Eye (tissue), 1 donor: ENCODE measurements at regions not wholly inside any gene's neighbourhood (a gene's known extent, or its start where the extent isn't known, plus 50 kb on each side); places are given as distances from the start of the nearest gene placed in this dataset.

ENCODE experiments used
- DNase-seq: peaks from one replicate; pipeline ENCODE4 v3.0.0-alpha.2; 2015

DNA sequence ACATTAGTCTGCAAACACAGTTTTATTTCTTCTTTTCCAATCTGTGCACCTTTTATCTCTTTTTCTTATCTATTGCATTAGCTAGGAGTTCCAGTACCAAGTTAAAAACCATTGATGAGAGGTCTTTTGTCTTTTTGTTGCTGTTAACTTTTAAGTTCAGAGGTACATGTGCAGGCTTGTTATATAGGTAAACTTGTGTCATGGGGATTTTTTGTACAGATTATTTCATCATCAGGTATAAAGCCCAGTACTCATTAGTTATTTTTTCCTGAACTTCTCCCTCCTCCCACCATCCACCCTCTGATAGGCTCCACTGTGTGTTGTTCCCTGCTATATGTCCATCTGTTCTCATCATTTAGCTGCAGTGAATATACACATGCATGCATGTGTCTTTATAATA lies 349.9 kb downstream of the PDHA2 start:
- DNase-seq: no peak

DNA sequence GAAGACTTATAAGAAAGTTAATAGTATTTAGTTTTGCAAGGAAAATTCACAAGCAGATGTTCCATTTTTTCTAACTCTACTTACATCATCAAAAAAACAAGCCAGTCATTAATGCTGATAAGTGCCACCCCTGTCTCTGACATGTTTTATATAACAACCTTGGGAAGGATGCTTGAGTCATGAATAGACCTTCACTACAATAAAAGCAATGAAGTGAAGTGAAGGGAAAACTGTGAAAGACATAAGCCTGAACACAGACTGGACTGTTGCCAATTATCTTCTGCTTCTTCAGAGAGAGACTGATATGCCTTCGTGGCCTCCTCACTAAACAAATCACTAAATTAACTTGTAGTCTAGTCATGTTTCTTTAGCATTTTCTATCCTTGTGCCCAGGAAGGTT lies 353.2 kb downstream of the PDHA2 start:
- no peak for DNase-seq

DNA sequence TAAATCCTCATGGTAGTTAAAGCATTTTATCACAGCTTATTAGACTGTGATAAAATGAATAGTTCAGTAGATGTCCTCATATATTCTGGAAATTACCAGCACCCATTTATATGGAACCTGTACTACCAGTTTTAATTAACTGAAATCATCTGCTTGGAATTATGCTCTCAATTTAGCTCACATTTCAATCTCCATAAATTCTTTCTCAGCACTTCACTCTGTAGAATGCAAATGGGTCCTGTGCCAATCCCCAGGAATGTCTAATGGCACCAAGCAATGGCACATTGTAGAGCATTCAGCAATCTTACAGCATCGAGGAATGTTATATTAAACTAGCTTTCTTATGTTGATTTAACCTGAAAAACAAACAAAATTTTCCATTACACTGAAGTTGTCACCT lies 355.1 kb downstream of the PDHA2 start:
- no peak for DNase-seq

DNA sequence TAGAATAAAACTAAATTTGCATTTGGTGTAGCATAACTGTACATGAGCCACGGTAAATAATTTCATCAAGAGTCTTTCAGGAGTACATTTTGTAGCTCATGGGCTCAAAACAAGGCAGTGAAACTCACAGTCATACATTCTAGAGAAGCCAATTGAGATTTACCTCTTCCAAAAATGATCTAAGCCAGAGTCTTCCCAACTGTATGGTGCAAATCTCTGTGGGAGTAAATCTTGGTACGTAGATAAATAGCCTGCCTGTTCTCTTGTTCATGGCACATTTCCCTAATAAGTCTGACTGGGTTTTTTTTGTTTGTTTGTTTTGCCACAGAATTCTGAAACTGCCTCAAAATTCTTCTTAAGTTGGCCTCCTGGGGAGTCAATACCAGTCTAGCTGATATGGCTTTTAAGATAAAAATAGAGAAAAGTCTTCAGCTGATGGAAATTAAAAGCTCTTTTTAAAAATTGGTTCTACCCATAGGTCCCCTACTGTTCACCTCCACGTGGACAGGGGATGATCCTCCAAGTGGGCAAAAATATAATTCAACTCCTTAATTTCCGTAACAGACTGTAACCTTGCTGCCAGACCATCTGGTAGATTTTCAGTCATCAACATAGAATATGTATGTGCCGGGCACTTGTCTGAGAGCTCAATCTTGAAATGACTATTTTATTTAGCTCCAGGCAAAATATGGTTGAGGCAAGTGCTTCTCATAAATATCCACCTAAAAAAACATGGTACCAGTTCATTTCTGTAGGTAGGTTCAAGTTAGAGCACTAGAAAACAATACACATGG lies 365.4 kb downstream of the PDHA2 start:
- no peak for DNase-seq

DNA sequence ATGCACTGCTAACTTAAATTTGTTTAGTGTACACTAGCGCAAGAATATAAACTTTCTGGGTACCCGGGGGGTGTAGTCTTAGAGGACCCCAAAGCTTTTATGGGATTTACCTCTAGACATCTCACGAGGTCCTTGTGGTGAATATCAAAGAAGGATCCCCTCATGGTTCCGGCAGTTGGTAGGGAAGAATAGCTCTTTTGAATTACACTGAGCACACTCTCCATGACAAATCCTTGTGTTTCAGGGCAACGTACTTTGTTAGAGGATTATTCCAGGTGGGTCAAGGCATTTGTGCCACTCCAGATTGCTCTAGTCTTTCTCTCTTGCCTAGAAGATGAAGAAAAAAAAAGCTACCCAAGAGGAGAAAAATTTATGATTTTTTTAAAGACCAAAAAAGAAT lies 387.6 kb downstream of the PDHA2 start:
- DNase-seq: no peak

DNA sequence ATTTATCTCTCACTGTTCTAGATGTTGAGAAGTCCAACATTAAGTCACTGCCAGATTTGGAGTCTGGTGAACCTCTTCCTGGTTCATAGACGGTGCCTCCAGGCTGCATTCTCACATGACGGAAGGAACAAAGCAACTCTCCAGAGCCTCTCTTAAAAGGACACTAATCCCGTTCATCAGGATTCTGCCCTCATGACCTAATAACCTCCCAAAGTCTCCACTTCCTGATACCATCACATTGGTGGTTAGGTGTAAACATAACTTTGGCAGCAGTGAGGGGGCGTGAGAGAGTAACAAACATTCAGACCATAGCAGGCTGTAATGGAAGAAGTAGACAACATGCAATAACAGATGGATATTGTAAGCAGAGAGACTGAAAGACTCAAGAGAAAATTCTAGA lies 388.6 kb downstream of the PDHA2 start:
- no peak for DNase-seq

DNA sequence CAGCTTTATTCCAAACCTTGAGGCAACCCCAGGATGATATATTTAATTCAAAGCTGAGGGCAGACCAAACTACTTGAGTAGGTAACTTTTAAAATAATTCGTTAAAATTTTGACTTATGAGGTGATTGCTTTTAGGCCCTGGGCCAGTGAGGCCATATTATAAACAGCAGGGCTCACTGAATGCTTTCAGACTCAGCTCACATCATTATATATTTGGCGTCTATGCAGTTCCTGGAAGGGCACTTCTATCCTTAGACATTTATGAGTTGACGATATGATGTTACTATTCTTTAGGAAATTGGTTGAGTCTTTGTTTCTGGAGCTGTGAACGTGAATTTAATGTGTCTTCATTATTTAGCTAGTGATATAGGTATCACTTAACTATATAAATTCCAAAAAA lies 400.1 kb downstream of the PDHA2 start:
- no peak for DNase-seq

DNA sequence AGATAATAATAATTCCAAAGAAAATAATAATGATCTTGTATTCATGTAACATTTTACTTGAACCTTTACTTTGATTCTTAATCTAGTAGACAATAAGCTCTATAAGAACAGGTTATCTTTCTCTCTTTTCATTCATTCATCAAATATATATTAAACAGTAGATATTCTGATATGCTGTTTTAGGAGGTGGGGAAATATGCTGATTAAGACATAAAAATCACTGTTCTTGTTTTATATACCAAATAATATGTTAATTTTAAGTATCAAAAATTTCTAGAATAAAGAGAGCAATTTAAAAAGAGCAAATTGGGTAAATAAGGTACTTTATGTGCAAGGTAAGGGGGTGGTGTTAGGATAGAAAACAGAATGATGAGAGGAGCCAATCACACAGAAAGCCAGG lies 401.9 kb downstream of the PDHA2 start:
- DNase-seq: no peak

DNA sequence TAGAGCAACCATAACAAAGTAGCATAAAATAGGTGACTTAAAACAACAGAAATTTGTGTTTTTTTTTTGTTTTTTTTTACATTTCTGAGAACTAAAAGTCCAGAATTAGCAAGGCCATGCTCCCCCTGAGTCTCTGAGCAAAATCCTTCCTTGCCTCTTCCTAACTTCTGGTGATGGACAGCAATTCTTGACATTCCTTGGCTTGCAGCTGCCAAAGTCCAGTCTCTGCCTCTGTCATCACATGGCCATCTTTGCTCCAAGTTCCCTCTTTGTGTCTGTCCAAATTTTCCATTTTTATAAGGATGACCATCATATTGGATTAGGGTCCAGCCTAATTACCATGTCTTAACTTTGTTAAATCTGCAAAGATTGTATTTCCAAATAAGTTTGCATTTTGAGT lies 407.2 kb downstream of the PDHA2 start:
- DNase-seq: no peak

DNA sequence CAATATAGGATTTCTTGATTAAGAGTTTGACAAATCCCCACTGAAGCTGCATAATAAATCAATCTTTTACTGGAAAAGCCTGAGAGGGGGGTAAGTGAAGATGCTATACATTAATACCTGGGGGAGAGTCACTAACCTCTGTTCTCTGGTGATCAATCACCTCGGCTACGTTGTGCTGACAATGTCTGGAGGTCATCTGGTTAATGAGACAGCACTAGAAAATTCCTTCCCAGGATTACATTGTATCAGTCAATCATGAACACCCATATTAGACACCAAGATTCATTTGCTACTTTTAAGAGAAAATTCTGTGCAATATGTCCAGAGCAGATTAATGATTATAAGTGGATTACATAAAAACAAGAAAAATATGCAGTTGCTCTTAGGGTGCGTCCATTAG lies 408.3 kb downstream of the PDHA2 start:
- no peak for DNase-seq

DNA sequence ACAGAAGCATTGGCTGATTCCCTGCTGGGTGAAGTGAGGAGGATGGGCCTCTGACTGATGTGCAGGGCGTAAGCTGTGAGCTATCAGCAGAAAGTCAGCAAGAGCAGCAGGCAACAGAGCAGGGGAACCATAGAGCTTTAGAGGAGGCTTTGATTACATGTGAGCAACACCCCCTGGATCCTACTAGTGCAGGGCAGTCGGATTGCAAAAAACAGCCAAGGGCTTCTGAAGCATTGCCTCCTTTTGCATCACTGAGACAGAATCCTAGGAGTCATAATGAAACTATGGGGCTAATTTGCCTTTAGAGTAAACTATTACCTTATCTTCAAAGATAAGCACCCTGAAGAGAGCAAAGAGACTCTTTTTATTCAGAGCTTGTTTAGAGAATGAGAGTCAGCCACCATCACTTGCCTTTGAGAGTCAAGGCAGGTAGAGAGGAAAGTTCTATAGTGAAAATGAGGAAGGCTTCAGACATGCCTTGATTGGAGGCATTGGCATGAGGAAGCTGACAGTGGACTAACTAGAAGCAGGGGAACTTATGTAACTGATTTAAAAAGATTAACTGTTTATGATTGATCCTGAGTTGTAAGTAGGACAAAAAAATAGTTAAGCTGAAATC lies 420.3 kb downstream of the PDHA2 start:
- DNase-seq: no peak

DNA sequence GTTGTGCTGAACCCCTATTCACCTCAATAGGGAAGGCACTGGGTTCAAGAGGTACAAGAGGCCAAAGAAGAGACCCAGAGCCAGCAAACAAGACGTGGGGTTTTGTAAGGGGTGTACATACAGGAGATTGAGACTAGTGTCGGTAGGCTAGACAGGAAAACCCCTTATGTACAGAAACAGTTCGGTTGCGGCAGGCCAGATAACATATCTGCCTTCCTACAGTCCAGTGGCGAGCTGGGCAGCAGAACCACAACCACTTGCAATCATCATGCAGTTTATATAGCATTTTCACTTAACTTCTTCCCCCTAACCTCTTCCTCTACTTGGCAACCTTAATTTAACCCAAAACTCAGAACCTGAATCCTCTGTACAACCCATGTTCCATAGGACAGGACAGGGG lies 422.2 kb downstream of the PDHA2 start:
- no peak for DNase-seq

DNA sequence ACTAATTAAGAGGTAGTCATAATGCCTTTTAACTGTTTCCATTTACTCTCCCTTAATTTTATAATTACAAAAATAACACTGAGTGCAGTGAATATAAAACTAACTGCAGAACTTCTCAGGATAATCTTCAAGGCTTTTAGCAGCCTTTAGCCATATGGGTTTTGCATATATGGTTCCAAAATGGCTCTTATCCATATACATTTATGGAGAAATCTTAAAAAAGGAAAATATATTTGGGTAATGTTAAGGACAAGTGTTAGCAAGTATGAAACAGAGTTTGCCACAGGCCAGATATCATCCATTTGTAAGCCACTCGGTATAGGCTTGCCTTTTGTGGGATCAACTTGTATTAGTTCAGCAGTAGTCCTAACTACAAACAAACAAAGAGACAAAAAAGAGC lies 423.4 kb downstream of the PDHA2 start:
- no peak for DNase-seq

DNA sequence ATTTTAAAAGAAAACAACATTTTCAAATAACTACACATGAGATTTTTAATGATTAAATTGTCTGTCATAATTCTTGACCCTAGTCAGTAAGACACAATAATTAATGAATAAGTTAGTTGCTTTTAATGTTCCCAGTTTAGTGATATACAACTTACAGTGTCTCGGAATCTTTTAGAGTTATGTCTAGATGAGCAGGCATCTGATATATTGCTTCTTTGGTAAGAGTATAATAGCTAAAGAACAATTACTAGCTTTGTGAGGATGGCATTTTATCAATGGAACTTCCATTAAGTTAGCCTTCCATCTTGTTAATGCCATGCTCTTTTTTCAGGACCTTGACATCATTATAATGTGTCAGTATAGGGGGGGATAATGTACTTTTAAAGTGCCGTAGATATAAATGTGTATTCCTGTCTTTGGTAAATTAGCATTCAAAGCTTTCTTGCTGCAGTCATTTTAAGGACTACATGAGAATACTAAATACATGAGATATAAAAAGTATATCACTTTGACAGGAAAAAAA lies 425.1 kb downstream of the PDHA2 start:
- no peak for DNase-seq

DNA sequence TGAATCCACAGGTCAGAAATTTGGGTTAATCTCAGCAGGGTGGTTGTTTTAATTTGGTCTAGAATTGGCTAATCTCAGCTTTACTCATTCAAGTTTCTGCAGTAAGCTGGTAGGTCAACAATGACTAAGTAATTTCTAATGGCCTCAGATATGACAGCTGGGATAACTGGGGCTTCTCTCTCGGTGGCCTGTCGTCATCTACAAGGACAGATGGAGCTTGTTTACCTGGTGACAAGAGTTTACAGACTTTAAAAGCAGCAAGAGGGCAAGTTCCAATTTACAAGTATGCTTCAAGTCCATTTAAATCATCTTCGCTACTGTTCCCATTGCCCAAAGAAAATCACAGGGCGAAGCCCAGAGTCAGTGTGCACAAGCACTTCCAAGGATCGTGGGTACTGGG lies 453.9 kb downstream of the PDHA2 start:
- DNase-seq: peak; percentile 35

DNA sequence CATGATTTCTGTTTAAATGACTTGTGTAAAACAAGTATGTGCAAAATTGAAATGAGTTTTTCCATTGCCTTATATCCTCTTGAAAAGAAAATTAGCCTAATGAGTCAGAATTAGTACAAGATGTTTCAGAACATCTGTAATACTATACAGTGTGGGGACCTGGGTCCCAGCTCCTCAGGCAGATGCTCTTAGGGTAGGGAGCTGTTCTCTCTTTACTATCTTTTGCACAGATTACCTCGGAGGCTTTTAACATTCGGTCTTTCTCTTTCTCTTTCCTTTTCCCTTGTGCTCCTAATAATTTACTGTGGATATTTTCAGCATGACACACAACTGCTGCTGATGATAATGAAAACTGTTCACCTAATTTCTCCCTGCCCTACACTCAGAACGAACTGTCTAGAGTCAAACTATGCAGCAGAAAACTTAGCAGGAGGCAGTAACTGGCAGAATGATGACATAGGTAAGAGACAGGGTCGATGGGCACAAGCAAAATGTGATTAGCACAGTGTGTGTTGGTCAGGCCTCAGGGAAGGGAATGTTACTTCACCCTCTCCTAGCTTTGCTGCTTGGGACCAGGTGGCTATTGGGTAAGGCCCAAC lies 455.3 kb downstream of the PDHA2 start:
- DNase-seq: no peak

DNA sequence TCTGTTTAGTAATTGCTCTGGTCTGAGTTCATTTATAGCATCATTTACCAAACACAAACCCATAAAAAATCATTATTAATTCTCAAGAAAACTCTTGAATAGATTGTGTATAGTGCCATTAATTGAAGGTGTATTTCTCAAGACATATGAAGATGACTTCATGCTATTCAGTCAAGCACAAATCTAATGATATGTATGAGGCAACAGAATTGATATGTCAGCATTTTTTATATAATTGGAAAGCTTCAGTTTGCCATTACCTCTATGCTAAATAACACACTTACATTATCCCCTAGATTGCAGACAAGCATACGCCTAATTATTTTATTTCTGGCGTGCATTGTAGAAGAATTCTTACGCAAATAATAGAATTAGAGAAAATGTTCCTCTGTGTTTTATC lies 461.8 kb downstream of the PDHA2 start:
- DNase-seq: no peak

DNA sequence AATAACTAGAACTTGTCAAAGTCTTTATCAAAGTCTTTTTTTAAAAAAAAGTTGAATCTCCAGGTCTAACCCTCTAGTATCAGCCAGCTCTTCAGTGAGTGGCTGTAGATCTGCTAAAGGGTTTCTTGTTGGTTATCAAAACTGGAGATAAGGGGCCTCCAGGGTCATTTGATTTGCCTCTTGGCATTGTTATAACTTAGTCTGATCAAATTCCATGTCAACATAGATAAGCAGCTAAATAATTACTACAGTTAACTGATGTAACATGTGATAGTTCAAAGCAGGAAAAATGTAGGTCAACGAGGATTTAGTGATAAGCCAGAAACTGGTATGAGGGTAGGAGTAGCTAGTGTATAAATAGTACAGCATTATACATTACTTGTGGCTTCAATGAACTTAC lies 465.1 kb downstream of the PDHA2 start:
- no peak for DNase-seq

DNA sequence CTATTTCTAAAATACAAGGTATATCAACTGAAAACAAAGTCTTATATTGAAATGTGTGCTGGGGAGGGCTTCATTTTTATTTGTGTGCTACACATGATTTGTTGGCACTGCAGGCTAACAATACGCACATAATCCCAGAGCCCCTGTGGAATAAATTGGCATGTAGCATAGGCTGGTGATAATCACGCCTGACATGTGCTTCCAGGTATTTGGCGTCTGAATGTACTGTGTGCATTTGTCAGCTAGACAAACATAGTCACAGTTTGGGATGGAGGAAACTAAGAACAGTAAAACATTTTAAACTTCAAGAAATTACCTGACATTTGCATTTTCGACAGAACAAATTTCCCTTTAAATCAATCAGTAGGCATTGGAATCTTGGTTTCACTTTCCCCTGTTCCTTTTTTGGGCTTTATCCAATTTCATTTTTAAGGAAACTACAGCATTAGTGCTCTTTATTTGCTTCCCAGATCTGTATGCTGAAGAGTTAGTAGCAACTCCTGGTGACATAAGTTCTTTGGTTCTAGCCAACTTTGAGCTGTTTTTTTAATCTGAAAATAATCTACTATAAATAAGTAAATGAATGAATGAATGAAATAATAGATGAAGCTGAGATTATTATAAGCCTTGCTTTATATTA lies 472.3 kb downstream of the PDHA2 start:
- no peak for DNase-seq

DNA sequence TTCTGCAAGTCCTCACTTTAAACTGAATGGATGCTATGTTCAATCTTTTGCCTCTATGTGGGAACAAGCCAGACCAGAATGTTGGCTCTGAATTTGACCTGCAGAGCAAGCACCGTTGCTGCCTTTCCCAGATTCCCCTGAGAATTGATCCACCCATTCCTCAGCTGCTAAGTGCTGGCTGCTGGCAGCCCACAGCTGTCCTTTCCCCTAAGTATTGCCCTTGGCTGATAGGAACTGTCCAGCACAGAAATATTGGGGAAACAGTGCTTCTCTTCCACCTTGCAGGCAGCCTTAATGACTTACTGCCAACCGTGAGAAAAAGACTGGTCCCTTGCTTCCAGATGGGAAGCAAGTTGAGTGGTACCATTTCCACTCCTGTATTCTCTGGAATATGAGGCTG lies 475.9 kb downstream of the PDHA2 start:
- DNase-seq: peak; percentile 55

DNA sequence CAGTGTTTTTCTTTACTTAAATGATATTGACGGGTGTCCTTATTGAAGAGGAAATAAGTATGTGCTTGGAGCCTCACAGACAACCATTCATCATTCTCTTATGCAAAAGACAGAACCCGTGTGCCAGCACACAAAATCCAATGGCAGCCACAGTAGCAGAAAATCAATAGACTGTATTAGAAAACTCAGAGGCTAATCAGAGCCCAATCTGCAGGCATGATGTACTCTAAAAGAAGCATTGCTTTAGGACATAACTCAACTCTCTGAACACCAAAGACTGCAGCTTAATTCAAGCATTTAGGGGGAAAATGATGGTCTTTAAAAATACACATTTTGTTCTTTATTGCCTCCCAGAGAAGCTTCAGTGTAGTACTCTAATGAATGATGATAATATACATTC lies 476.9 kb downstream of the PDHA2 start:
- peak; percentile 20 for DNase-seq

DNA sequence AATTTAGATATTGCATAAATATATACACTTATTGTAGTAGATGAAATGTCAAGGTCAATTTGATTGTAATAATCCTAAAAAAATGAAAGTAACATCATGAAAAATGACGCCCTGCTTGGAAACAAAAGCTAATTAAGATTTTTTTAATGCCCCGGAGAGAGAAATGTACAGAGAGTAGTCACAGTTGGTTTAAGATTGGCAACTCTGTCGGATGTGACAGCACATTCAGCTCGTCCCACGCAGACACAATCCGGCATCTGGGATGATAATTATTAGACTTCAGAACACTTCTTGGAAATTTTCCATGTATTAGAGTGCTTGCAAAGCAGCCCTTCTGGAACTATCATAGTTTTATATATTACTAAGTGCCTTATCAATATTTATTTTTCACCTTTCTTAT lies 478.0 kb downstream of the PDHA2 start:
- no peak for DNase-seq

DNA sequence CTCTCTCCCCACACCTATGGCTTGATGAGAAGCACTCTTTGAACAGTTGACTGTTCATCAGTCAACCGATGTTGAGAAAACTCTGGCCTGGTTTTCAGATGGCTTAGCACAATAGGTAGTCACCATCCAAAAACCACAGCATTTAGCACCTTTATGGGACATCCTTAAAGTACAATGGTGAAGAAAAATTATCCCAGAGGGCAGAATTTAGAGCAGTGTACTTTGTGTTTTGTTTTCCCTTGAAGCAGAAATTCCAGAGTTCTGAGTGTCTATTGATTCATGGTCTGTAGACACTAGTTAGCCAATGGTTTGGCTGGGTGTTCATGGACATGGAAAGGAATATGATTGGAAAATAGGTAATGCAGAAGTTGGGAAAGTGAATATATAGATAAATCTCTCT lies 487.0 kb downstream of the PDHA2 start:
- DNase-seq: no peak

DNA sequence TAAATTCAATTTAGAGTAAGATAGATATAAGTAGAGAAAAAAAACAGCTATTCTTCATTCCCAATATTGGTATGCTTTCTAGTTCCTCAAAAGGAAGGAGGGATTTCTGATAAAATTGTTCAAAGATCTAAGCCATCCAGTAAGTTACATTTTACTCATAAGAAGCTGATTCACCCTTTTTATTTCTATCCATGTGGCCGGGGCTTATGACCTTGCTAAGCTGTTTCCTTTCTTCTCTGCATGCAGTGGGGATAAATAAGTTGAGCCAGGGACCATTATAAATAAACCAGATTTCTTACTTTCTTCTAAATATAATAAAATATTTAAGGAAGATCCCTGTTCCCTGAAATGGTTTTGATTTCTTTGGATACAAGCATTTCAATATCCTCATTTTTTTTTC lies 502.3 kb downstream of the PDHA2 start:
- no peak for DNase-seq
